Suprapubic skin (tissue), 4 donors: ENCODE measurements at regions not wholly inside any gene's neighbourhood (a gene's known extent, or its start where the extent isn't known, plus 50 kb on each side); places are given as distances from the start of the nearest gene placed in this dataset.

Experiments
- DNase-seq, 2 donors: peaks; one replicate each; pipeline ENCODE4 v3.0.0-alpha.2; 2019; ENCODE audit warnings: low spot score in 2 of 2
- H3K27ac ChIP-seq: fragments of 200-600 bp; sonication (generic); one replicate; pipeline ENCODE4 v1.5.1; 2019
- H3K27me3 ChIP-seq: fragments of 200-600 bp; sonication (generic); one replicate; pipeline ENCODE4 v1.5.1; 2019
- H3K36me3 ChIP-seq: fragments of 200-600 bp; sonication (generic); one replicate; pipeline ENCODE4 v1.5.1; 2019
- H3K4me1 ChIP-seq: fragments of 200-600 bp; sonication (generic); one replicate; pipeline ENCODE4 v1.5.1; 2019
- H3K4me3 ChIP-seq: fragments of 200-600 bp; sonication (generic); one replicate; pipeline ENCODE4 v1.5.1; 2019; ENCODE audit warnings: mild to moderate bottlenecking
- H3K9me3 ChIP-seq: fragments of 200-600 bp; sonication (generic); one replicate; pipeline ENCODE4 v1.5.1; 2019
- CTCF ChIP-seq, 2 donors: fragments of 200-600 bp in 1 of 2; fragments of 450-650 bp in 1 of 2; sonication (generic) in 1 of 2; IDR thresholded peaks; one replicate each; pipeline ENCODE4 v1.5.1; 2016 to 2019; ENCODE audit warnings: antibody characterized with exemption in 2 of 2, mild to moderate bottlenecking in 1 of 2, moderate library complexity in 1 of 2
- EP300 ChIP-seq: sonication (generic); formaldehyde crosslinking; IDR thresholded peaks from one replicate; pipeline ENCODE4 v1.6.1; 2017; ENCODE audit warnings: antibody characterized with exemption
- POLR2A ChIP-seq, 2 donors: fragments of 450-650 bp; IDR thresholded peaks; one replicate each; pipeline ENCODE4 v1.6.1; 2017; ENCODE audit warnings: antibody characterized with exemption in 2 of 2, mild to moderate bottlenecking in 2 of 2, moderate library complexity in 2 of 2
- POLR2AphosphoS5 ChIP-seq, 3 donors: sonication (generic); formaldehyde crosslinking; IDR thresholded peaks; one replicate each; pipeline ENCODE4 v1.6.1; 2017; ENCODE audit warnings: antibody characterized with exemption in 3 of 3
- WGBS: methylation state at CpG from one replicate; pipeline ENCODE4 v1.1.5; 2018; 5-methylcytosine and 5-hydroxymethylcytosine counted together

GRCh38 chr21:38712664-38713063 lies 93.1 kb upstream of the ETS2 start:
- WGBS: 81% methylated on average over 3 of the region's 3 CpGs
- TF ChIP-seq CTCF (IDR thresholded peaks at IDR 0.05): no peak
- TF ChIP-seq EP300: no peak
- no peak for TF ChIP-seq POLR2A (IDR thresholded peaks at IDR 0.05)
- no peak for TF ChIP-seq POLR2AphosphoS5 (IDR thresholded peaks at IDR 0.05)
- Histone ChIP-seq H3K4me1 (no peaks in the 10 kb centered on the region), H3K27me3 (peaks cover under 1% of the 10 kb centered on the region), H3K4me3 (no peak overlapping the region), H3K9me3 (no peaks in the 10 kb centered on the region), H3K36me3 (no peaks in the 10 kb centered on the region), H3K27ac (no peak overlapping the region)
- DNase-seq: no peak

GRCh38 chr21:38714039-38714817 lies 91.5 kb upstream of the ETS2 start:
- no peak overlapping the region for H3K27ac ChIP-seq
- no peak for DNase-seq
- TF ChIP-seq POLR2AphosphoS5 (IDR thresholded peaks at IDR 0.05) (no peak), CTCF (IDR thresholded peaks at IDR 0.05) (no peak), POLR2A (IDR thresholded peaks at IDR 0.05) (no peak), EP300 (no peak)

GRCh38 chr21:38714999-38715398 lies 90.7 kb upstream of the ETS2 start:
- WGBS: 48% methylated on average over 5 of the region's 5 CpGs
- no peaks in the 10 kb centered on the region for H3K9me3 ChIP-seq
- no peak overlapping the region for H3K27ac ChIP-seq
- no peaks in the 10 kb centered on the region for H3K36me3 ChIP-seq
- no peaks in the 10 kb centered on the region for H3K4me1 ChIP-seq
- H3K27me3 ChIP-seq: no peaks in the 10 kb centered on the region
- DNase-seq: no peak
- no peak overlapping the region for H3K4me3 ChIP-seq
- no peak for TF ChIP-seq CTCF (IDR thresholded peaks at IDR 0.05)
- no peak for TF ChIP-seq EP300

More at GRCh38 chr21:38714039-38714817, 91.5 kb upstream of the ETS2 start:
- no peaks in the 10 kb centered on the region for H3K4me1 ChIP-seq
- no peak overlapping the region for H3K4me3 ChIP-seq
- WGBS: 62% methylated on average over 4 of the region's 4 CpGs
- H3K36me3 ChIP-seq: no peaks in the 10 kb centered on the region
- no peaks in the 10 kb centered on the region for H3K9me3 ChIP-seq
- H3K27me3 ChIP-seq: no peaks in the 10 kb centered on the region

GRCh38 chr21:38716088-38716487 lies 89.6 kb upstream of the ETS2 start:
- Histone ChIP-seq H3K36me3 (no peaks in the 10 kb centered on the region), H3K4me1 (no peaks in the 10 kb centered on the region), H3K9me3 (no peaks in the 10 kb centered on the region), H3K27ac (no peak overlapping the region), H3K27me3 (no peaks in the 10 kb centered on the region), H3K4me3 (no peak overlapping the region)
- 80% methylated on average over 2 of the region's 2 CpGs for WGBS
- DNase-seq: no peak
- TF ChIP-seq CTCF (IDR thresholded peaks at IDR 0.05) (no peak), POLR2AphosphoS5 (IDR thresholded peaks at IDR 0.05) (no peak), EP300 (no peak)

- Histone ChIP-seq H3K27me3 (no peaks in the 10 kb centered on the region), H3K4me3 (no peak overlapping the region), H3K27ac (no peak overlapping the region), H3K36me3 (no peaks in the 10 kb centered on the region), H3K4me1 (no peaks in the 10 kb centered on the region), H3K9me3 (no peaks in the 10 kb centered on the region)
- TF ChIP-seq EP300: no peak
- TF ChIP-seq CTCF (IDR thresholded peaks at IDR 0.05): no peak
- no peak for TF ChIP-seq POLR2AphosphoS5 (IDR thresholded peaks at IDR 0.05)
- no peak for TF ChIP-seq POLR2A (IDR thresholded peaks at IDR 0.05)
- 82% methylated on average over 5 of the region's 5 CpGs for WGBS
- DNase-seq: no peak
These were observed 88.8 kb upstream of the ETS2 start for GRCh38 chr21:38716942-38717341.
